ENCODE measurements at regions not wholly inside any gene's neighbourhood (a gene's known extent, or its start where the extent isn't known, plus 50 kb on each side); places are given as distances from the start of the nearest gene placed in this dataset.

DNA sequence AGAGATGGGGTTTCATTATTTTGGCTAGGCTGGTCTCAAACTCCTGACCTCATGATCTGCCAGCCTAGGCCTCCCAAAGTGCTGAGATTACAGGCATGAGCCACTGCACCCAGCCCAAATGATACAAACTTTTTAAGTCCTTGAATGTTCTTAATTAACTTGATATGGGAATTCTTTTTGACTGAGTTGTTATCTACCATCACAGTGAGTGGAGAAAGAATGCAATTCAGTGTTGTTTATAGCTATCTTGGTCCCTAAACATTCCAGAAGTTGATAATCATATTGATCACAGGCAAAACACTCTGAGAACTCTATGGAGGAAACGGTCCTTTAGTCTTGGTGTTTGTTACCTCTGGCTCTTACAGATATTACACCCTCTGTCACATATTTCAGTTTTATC, 1072.5 kb downstream of the SUCLG1 start:
- TF ChIP-seq, protein P1, sequence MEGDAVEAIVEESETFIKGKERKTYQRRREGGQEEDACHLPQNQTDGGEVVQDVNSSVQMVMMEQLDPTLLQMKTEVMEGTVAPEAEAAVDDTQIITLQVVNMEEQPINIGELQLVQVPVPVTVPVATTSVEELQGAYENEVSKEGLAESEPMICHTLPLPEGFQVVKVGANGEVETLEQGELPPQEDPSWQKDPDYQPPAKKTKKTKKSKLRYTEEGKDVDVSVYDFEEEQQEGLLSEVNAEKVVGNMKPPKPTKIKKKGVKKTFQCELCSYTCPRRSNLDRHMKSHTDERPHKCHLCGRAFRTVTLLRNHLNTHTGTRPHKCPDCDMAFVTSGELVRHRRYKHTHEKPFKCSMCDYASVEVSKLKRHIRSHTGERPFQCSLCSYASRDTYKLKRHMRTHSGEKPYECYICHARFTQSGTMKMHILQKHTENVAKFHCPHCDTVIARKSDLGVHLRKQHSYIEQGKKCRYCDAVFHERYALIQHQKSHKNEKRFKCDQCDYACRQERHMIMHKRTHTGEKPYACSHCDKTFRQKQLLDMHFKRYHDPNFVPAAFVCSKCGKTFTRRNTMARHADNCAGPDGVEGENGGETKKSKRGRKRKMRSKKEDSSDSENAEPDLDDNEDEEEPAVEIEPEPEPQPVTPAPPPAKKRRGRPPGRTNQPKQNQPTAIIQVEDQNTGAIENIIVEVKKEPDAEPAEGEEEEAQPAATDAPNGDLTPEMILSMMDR (IDR thresholded peaks at IDR 0.05): no peak
- DNase-seq (ENCODE audit: low spot score): no peak
- ATAC-seq (ENCODE audit: low FRiP score): no peak

DNA sequence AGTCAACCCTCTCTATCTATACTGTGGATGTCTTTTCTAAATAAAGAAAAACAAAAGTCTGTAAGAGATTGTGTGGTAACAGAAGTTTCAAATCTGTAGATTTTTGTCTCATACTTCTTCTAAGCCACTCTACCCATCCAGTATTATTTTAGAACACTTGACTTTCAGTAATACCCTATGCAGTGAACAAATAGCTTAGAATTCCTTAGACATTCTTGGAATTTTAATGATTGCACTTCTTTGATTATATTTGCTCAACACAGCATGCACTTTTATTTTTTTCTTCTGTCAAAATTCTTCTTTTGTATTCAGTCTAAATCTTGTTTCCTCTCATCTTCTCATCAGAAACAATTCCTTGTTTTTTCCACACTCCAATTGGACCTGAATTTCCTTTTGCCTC, 1080.2 kb downstream of the SUCLG1 start:
- DNase-seq (ENCODE audit: low spot score) (no peak), ATAC-seq (ENCODE audit: low FRiP score) (no peak)
- TF ChIP-seq, protein P1 (IDR thresholded peaks at IDR 0.05): no peak

GRCh38 chr2:83376731-83377130, 1082.3 kb downstream of the SUCLG1 start:
- TF ChIP-seq, protein P1 (IDR thresholded peaks at IDR 0.05): no peak
- no peak for DNase-seq (ENCODE audit: low spot score)
- ATAC-seq (ENCODE audit: low FRiP score): no peak

- DNase-seq (ENCODE audit: low spot score): no peak
- TF ChIP-seq, protein P1 (IDR thresholded peaks at IDR 0.05): no peak
- ATAC-seq (ENCODE audit: low FRiP score): no peak
Observed at GRCh38 chr2:83370419-83370762, 1088.7 kb downstream of the SUCLG1 start.

GRCh38 chr2:83369601-83370418, 1089.3 kb downstream of the SUCLG1 start:
- DNase-seq (ENCODE audit: low spot score) (no peak), ATAC-seq (ENCODE audit: low FRiP score) (no peak)
- TF ChIP-seq, protein P1 (IDR thresholded peaks at IDR 0.05): no peak

DNA sequence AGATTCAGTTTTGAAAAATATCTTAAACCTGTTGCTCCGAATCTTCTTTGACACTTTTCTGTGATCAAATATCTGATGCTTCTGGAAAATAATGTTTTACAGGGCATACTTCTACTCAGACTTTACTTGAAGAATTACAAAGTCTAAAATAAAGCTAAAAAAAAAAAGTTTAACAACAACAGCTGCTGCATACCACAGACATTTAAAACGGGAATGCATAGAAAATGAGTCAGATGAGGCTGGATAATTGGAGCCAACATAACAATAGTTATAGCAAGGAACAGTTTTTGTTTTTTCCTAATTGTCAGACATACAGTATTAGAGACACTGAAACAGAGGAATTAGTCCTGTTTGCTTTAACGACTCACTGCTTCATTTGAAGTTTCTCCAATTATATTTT, 1090.2 kb downstream of the SUCLG1 start:
- ATAC-seq (ENCODE audit: low FRiP score) (no peak), DNase-seq (ENCODE audit: low spot score) (no peak)
- TF ChIP-seq, protein P1 (IDR thresholded peaks at IDR 0.05): no peak

GRCh38 chr2:83368461-83368860, 1090.6 kb downstream of the SUCLG1 start:
- TF ChIP-seq, protein P1 (IDR thresholded peaks at IDR 0.05): no peak
- ATAC-seq (ENCODE audit: low FRiP score) (no peak), DNase-seq (ENCODE audit: low spot score) (no peak)

Measured in omental fat pad (tissue), 3 donors.